Bone marrow (tissue), 2 donors: ENCODE measurements at regions not wholly inside any gene's neighbourhood (a gene's known extent, or its start where the extent isn't known, plus 50 kb on each side); places are given as distances from the start of the nearest gene placed in this dataset.

ENCODE experiments used
- DNase-seq, 2 donors: peaks; one replicate each; lab custom pipeline; 2025; lab: John Stamatoyannopoulos, UW

DNA sequence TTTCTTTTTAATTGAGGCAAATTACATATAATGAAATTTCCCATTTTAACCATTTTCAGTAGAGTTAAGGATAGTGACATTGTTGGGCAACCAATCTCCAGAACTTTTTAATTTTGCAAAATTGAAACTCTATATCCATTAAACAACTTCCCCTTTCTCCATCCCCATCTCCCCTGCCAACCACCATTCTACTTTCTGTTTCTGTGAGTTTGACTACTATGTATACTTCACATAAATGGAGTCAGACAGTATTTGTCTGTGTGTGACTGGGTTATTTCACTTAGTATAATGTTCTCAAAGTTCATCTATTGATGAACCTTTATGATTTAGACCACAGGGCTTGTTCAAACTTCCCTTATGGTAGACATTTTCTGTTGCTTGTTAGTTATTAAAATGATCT is 364.5 kb upstream of the MAD2L1 start:
- DNase-seq, result no peak

DNA sequence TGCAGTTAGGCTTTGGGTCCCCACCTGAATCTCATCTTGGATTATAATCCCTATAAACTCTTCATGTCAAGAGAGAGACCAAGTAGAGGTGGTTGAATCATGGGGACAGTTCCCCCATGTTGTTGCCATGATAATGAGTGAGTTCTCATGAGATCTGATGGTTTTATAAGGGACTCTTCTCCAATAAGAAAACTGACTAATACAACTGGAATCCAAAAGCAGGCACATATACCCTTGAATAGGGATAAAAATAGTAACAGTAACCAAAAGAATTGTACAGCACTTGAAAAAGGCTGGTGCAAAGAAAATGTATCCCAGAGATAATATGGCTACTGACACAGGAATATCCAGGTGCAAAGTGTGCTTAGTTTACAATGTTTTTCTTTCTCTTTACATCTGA is 351.5 kb upstream of the MAD2L1 start:
- DNase-seq, result no peak

DNA sequence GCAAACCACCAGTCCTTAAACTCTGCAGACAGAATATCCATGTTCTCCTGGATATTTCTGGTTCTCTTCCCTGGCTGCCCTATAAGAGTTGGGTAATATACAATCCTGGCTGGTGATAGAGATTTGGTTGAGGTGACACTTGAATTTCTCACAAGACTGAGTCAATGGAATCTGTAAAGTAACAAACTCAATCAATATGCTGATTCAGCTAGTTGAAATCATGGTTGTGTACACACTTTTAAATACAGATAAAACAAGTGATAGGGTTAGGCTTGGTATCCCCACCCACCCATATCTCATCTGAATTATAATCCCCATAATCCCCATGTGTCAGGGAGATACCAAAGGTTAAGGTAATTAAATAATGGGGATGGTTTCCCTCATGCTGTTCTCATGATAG is 349.2 kb upstream of the MAD2L1 start:
- no peak for DNase-seq

DNA sequence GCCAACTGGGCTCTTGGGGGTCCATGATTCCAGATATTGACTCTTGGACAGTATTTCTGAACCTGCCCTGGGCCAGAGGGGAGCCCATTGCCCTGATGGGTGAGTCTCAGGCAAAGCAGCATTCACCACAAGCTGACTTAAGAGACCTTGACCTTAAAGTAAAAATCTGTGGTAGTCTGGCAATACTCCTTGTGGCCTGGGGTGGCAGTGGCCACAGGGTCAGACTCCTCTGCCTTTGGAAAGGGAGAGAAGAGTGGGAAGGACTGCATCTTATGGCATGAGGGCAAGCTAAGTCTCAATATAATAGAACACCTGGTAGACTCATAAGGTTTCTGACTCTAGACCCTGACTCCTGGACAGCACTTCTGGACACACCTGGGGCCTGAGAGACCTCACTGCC is 340.3 kb upstream of the MAD2L1 start:
- DNase-seq, result no peak

DNA sequence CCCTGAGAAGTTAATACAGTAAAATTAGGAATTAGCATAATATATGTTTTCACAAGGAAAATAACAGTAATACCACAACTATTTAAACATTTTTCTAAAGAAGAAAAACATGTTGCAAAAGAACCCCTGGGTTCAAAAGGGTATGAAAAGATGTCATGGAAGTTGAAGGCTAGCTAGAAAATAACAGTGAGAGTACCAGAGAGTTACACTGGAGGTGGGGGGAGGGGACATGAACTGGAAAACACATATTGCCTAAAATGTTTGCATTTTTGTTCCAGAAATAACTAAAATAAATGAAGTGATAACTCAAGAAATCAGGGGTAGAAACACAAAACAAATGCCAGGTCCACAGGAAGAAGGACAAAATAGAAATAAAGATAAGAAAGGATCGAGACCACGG is 336.6 kb upstream of the MAD2L1 start:
- no peak for DNase-seq

DNA sequence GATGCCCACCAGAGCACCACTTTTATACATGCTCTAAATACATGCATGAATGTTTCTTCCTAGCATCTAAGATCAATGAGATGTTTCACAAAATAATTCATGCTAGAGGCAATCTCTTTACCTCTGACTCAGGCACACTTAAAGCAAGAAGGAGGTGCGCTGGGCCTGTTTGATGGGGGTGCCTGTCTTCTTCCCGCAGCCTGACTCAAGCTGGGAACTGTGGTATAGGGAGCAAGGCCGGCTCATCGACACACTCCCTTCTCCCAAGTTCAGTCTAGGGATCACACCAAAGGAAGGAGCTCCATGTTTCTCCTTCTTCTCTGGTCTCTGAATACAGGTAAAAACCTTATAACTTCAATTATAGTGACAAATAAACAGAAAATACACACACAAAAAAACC is 333.8 kb upstream of the MAD2L1 start:
- no peak for DNase-seq

DNA sequence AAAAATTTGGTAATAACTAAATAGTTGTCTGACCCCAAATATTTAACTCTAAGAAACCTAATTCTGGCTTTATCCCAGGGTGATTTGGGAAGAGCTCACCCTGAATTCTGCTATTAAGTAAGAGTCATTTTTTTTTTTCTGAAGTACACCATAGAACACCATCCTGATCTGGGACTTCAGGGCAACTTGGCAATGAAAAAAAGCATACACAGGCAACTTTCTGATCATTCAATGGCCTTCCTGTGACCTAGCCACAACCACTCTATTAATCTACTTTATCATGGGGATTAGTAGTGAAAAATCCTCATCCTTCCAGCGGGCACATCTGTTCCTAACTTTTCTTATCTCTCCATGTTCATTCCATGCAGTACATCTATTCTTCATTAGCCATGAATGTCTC is 333.2 kb upstream of the MAD2L1 start:
- no peak for DNase-seq

DNA sequence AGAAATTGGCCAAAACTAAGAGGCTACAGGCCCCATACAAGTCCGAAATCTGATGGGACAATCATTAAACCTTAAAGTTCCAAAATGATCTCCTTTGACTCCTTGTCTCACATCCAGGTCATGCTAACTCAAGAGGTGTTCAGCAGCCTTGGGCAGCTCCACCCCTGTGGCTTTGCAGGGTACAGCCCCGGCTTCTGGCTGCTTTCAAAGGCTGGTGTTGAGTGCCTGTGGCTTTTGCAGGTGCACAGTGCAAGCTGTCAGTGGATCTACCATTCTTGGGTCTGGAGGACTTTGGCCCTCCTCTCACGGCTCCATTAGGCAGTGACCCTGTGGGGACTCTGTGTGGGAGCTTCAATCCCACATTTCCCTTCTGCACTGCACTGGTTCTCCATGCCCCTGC is 329.1 kb upstream of the MAD2L1 start:
- DNase-seq, result no peak

DNA sequence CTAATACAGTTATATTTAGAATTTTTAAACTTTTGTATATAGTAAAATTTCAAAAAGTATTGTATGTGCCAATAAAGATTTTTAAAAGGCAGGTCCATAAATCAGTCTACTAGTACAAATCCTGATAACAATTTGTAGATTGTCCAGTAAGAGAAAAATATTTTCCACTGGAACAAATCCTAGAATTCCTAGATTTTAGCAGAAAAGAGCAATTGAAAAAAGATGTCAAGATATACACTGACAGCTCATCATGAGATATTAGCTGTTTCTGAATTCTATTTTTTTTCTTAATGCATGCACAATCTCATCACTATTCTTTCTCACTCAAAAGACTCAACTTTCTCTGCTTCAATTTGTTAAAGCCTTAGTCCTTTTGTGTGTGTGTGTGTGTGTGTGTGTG is 289.2 kb upstream of the MAD2L1 start:
- no peak for DNase-seq

DNA sequence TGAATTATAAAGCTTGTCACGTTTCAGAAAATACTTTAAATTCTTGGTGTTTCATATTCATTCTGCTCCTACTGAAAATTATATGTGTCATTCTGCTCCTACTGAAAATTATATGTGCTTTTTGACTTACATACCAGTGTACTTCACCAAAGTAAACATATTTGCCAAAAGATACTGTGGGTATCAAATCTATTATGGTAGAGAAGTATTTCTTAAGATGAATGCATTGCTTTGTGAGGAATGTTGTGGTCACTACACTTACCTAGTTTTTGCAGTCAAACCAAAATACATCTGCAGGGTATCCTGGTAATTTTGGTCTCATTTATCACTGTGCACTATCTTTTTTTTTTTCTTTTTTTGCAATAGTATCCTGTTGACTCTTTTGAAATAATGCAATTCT is 287.7 kb upstream of the MAD2L1 start:
- DNase-seq, result no peak

DNA sequence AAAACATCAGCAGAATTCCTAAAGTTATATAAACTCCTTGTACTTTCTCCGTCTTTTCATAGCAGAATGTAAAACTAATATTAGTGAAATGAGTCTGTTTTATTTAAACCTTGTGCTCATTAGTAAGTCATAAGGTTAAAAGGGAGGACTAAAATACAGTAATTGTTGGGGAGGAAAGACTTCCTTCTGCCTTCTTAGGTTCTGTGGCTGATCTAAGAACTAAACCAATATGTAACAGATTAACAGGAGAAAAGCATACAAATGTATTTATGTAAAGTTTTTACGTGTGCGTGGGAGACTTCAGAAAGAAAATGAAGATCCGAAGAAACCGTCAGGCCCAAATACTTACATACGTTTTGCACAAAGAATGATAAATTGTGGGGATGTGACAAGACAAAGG is 286.6 kb upstream of the MAD2L1 start:
- DNase-seq, result no peak

DNA sequence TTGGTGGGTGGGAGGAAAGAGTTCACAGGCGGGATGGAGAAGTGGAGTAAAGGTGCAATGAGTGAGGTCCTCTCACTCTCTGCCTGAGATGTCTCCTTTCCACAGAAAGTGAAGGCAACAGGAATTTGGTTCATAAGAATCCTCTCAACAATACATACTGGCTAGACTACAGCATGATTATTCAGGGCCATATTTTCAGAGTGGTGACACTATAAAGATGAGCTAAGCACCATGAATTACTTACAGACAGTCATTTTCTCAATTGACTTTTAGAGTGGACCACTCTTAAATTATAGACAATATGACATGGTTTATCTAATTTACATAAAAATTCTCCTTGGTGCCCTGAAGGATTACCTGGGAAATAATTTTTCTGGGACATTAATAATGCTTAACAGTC is 286.1 kb upstream of the MAD2L1 start:
- no peak for DNase-seq

DNA sequence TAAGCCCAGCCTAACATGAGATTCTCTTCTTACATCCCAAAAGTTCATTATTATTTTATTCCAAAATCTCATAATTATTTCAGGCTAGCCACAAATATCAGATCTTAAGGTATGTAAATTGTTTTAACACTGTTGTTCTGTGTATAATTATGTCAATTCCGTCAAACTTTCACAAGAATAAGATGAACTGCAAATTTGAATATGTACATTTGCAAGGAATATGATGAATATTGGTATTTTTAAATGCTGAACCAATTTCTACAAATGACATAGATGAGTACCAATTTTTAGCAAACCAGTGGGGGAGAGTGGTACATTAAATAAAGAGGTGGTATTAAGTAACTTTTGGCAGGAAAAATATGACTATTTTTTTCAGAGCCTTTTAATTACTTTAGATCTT is 282.3 kb upstream of the MAD2L1 start:
- no peak for DNase-seq

DNA sequence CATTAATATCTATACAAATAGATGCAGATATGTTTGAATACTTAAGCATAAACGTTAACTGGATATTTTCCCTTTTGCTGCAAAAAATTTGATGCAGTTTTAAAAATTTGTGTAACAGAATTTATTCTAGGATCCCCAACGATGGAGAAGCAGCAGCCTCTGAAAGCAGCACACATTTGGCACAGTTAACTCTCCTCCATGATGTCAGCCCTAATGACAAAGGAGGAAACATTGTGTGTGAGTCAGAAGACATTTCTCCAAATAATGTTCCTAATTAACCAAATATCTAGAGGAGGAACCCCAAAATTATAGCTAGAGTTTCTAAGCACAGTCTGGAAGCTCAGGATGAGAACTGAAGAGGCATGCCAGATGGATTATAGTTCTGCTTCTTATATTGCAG is 281.9 kb upstream of the MAD2L1 start:
- no peak for DNase-seq

DNA sequence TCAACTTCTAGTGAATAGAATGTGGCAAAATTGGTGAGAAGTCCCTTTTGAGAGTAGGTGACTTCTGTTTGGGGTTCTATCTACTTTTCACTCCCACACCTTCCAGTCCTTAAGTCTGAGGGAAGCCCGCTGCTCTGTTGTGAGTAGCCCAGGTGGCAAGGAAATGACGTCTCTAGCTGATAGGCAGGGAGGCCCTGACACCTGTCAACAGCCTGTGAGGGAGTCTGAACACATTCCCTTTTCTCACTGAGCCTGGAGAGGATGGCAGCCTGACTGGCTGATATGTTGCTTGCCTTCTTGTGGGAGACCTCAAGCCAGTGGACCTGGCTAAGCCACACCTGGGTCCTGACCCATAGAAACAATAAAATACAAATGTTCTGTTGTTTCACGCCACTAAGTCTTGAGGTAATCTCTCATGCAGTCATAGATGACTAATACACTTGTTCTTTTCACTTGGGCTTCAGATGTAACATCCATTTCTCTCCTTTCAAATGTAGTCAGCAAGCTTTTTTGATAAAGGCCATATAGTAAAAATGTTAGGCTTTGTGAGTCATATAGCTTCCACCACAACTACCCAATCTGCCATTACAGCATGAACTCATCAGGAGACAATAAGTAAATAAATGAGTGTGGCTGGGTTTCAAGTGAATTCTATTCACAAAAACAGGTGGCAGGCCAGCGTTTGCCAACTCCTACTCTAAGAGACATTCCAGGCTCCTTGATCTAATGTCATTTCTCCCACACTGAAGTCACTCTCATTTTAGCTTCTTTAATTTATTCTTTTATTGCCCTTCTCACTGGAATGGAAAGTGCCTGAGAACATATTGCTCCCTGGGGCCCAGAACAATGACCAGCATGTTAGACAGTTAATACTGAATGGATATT is 265.1 kb upstream of the MAD2L1 start:
- DNase-seq, result no peak

DNA sequence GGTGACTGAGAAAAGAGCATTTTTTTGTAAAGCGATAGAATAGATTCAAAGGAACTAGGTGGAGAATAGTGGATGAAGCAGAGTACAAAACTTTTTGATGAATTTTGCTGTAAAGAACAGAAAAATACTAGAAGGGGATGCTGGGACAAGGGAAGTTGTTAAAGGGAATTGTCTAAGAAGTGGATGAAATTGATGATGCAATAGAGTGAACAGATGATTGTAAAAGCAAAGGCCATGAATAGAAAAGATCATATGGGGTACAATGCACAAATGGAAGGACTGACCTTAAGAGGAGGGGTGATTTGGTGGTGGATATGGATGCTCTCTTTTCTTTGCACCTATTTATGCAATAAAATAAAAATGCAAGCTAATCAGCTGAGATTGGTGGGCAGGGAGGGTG is 262.7 kb upstream of the MAD2L1 start:
- DNase-seq, result no peak

DNA sequence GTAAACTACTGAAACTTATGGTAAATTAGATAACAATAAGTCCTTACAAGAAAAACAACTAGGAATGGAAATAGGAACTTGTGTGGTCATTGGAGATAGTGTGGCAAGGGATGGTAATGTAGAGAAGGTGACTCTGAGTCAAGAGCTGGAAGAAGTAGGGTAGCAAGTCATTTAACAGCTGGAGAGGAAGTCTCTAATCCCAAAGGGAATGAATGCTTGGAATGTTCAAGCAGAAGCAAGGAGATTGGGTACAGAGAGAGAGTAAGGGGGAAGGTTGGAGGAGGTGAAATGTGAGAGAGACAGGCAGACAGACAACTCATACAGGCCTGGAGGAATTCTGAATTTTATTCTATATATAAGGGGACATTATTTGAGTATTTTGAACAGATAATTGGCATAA is 260.6 kb upstream of the MAD2L1 start:
- DNase-seq, result no peak

DNA sequence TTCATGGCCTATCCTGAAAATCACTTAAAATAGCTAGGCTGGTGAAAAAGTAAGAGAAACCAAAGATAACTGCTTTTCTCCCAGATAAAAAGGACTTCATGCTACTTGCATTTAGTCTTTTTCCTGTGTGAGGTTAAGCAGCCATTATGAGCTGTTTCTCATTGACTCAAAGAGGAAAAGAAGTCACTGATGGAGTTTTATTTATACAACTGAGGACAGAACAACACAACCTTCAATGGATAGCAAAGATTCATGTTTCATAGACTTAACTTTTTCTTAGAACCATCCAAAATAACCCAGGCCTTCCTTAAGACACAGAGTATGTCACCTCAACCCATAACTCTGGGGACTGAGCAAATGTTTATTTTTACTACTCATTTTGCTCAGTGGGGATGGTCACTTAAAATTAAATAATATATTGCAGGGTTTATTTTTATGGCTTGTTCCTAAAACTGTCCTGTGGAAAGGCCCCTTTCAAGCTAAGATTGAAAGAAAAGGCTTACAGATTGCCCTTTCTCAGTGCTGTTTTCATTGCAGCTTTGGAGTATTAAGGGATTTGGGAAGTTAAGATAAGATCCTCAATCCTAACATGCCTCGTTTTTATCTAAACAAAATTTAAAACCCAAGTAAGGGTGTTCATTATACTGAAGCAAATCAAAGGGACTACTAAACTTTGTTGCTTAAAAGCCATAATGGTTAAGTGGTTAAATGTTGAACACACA is 252.6 kb upstream of the MAD2L1 start:
- no peak for DNase-seq

DNA sequence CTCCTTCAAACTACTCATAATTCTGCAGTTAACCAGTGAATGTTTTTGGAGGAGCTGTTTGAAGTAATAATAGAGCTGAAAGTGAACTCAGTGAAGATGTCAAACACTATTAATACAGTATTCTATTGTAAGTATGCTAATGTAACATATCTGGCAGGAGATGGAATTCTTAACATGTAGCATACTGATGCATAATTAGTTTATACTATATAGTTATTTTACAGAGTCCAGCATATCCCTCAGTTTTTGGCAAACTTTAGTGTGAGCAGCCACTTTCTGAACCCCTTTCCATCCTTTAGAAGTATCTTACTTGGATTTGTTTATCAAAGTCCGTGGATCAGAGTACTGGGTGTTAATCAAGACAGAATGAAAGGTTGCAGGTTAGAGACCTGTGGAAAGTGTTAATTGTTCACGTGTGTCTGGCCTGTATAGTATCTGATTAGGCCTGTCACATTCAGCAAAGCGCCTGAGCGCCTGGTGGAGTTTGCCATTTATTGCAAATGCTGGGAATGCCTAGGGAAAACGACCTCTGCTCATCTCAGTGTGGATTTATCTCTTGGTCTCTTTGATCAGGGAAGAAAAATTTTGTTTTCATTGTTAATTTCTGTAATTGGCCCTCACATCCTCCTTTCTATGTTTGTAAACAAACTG is 251.7 kb upstream of the MAD2L1 start:
- DNase-seq, result no peak

DNA sequence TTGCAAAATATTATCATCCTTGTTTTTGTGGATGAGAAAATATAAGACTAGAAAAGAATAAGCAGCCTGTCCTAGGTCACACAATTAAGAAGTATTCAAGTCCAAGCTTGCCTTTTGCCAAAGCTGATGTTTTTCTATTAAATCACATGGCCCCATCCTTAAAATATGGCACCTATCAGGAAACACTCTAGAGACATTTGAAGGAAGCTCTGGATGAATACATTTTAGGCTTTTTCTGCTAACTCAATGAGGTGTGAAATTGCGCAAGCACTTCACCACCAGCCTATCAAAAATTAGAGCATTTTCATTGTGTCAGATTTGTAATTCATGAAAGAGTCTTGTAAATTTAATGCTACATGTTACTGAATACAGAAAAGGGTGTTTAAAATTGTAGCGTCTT is 251.1 kb upstream of the MAD2L1 start:
- DNase-seq, result no peak

DNA sequence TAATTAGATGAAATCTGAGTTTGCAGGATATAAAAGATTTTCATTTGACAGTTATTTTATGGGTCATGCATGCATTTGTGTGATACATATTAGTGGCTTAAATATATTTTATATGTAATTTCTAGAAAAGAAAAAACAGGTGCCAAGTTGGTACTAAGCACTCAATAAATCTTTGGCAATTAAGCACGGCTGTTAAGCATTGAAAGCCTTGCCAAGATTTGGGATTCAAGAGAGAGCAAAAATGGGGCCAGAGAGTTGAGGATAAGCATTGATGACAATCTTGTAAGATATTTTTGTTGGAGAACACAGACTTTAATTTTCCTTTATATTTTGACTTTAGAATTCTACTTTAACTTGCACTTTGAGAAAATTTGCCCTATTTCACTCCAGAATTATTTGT is 249.8 kb upstream of the MAD2L1 start:
- no peak for DNase-seq

DNA sequence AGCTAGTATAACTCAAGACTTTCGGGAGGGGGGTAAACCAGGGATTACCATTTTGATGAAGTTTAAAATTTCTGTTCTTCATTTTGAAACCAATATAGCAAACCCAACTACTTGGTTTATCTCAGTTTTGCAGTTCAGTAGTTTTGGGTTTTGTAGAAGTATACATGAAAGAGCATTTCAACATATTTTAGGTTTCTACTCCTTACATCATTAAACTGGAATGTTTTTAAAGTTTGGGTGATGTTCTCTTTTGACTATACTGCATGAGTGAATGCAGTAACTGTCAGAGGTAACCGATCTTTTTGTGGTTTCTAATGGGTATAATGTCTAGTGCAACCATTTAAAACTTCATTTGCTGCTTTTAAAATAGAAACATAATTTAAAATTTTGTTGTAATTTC is 248.3 kb upstream of the MAD2L1 start:
- no peak for DNase-seq

DNA sequence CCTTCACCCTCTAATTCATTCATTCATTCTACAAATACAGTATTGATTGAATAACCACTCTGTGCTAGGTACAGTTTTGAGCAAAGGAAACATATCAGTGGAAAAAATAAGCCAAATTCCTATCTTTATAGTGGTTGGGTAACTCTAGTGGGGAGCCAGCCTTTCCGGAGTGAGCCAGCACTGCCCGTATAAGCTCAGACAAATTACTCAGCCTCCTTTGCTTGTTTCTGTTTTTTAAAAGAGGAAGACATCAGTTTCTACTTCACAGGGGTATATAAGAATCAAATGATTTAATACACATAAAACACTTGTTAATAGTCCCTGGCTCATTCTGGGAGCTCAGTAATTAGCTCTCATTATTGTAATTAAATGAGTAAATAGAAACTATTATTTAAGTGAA is 238.2 kb upstream of the MAD2L1 start:
- no peak for DNase-seq
